Endothelial cell of umbilical vein (primary cell): ENCODE measurements at regions not wholly inside any gene's neighbourhood (a gene's known extent, or its start where the extent isn't known, plus 50 kb on each side); places are given as distances from the start of the nearest gene placed in this dataset.

ENCODE experiments used
- BruUV-seq: library from RNA; stranded (reverse); fragments of 400-500 nt; replicated peaks from 2 replicates; lab custom pipeline; 2021; lab: Mats Ljungman, UMichigan
- CTCF ChIA-PET: fragments of 300-600, 350-600 bp; sonication (Branson Sonifier 250); formaldehyde crosslinking; loops from one replicate; lab custom pipeline; 2021; ENCODE audit warnings: antibody characterized with exemption, inconsistent platforms; lab: Charles Lee
- POLR2A ChIA-PET: fragments of 300-600, 350-600 bp; sonication (Branson Sonifier 250); formaldehyde crosslinking; loops from one replicate; lab custom pipeline; 2021; ENCODE audit warnings: antibody characterized with exemption, inconsistent platforms; lab: Charles Lee
- DNase-seq: peaks from one replicate; pipeline ENCODE4 v3.0.0-alpha.2; 2011; ENCODE audit warnings: low read depth, low spot score
- FAIRE-seq: peaks from 2 replicates; lab custom pipeline; 2011; peaks lifted over from hg19 to GRCh38; lab: Jason Lieb, UNC
- H2AFZ ChIP-seq: 2 replicates; pipeline ENCODE4 v1.6.0; 2012; ENCODE audit warnings: low read depth, low read length, control low read depth, inconsistent platforms
- H3K27ac ChIP-seq: 2 replicates; pipeline ENCODE4 v1.5.1; 2011; ENCODE audit warnings: low read depth, mild to moderate bottlenecking, control low read depth, low read length, moderate library complexity; ENCODE audit not compliant: insufficient read depth
- H3K27me3 ChIP-seq, 2 experiments: 2 replicates each; pipeline versions ENCODE4 v1.6.0 to v1.6.1; 2011; ENCODE audit warnings: low read length in 2 of 2, mixed read lengths in 1 of 2; ENCODE audit not compliant: control insufficient read depth in 2 of 2, insufficient read depth in 2 of 2
- H3K36me3 ChIP-seq, 2 experiments: 2 replicates in 1 of 2; 3 replicates in 1 of 2; pipeline ENCODE4 v1.5.1; 2011; ENCODE audit warnings: low read length in 2 of 2, mild to moderate bottlenecking in 1 of 2, moderate library complexity in 1 of 2; ENCODE audit not compliant: control insufficient read depth in 2 of 2, insufficient read depth in 2 of 2; ENCODE audit errors: extremely low read depth in 1 of 2
- H3K4me1 ChIP-seq: 3 replicates; pipeline ENCODE4 v1.5.1; 2011; ENCODE audit warnings: mild to moderate bottlenecking, low read length; ENCODE audit not compliant: control insufficient read depth, insufficient read depth; ENCODE audit errors: extremely low read depth
- H3K4me2 ChIP-seq: 2 replicates; pipeline ENCODE4 v1.6.1; 2011; ENCODE audit warnings: low read length, control low read depth, mixed read lengths; ENCODE audit not compliant: insufficient read depth
- H3K4me3 ChIP-seq, 3 experiments: fragments of 200-600 bp in 1 of 3; sonication (generic), shearing (Covaris generic) in 1 of 3; replicated peaks in 1 of 3; 2 replicates each; pipeline ENCODE4 v1.5.1; 2011 to 2016; ENCODE audit warnings: control low read depth in 3 of 3, low read length in 3 of 3, mild to moderate bottlenecking in 2 of 3, inconsistent platforms in 1 of 3, low read depth in 1 of 3, moderate library complexity in 1 of 3; ENCODE audit not compliant: insufficient read depth in 1 of 3
- H3K79me2 ChIP-seq: 2 replicates; pipeline ENCODE4 v1.6.0; 2012; ENCODE audit warnings: low read length, inconsistent platforms; ENCODE audit not compliant: control insufficient read depth, insufficient read depth
- H3K9ac ChIP-seq: replicated peaks from 2 replicates; pipeline ENCODE3; 2011; ENCODE audit warnings: low read length, control low read depth; ENCODE audit not compliant: insufficient read depth; ENCODE audit errors: extremely low read depth
- H3K9me1 ChIP-seq: replicated peaks from 3 replicates; pipeline ENCODE4 v1.6.0; 2011; ENCODE audit warnings: mild to moderate bottlenecking, low read length; ENCODE audit not compliant: control insufficient read depth, insufficient read depth; ENCODE audit errors: extremely low read depth
- H3K9me3 ChIP-seq: replicated peaks from 2 replicates; pipeline ENCODE4 v1.5.1; 2012; ENCODE audit warnings: low read length, inconsistent platforms; ENCODE audit not compliant: control insufficient read depth, insufficient read depth
- H4K20me1 ChIP-seq: replicated peaks from 2 replicates; pipeline ENCODE3; 2011; ENCODE audit warnings: mild to moderate bottlenecking, low read length; ENCODE audit not compliant: control insufficient read depth, insufficient read depth; ENCODE audit errors: extremely low read depth
- EZH2 ChIP-seq: IDR thresholded peaks from 2 replicates; pipeline ENCODE4 v1.6.1; 2012; ENCODE audit warnings: borderline replicate concordance, low read depth, mild to moderate bottlenecking, moderate library complexity, low read length, inconsistent platforms; ENCODE audit not compliant: severe bottlenecking
- FOS ChIP-seq: IDR thresholded peaks from 2 replicates; pipeline ENCODE4 v1.6.1; 2011; ENCODE audit warnings: mild to moderate bottlenecking, low read length, moderate library complexity, borderline replicate concordance; ENCODE audit not compliant: insufficient read depth
- GATA2 ChIP-seq: IDR thresholded peaks from 2 replicates; pipeline ENCODE4 v1.7.0; 2011; ENCODE audit warnings: low read depth, mild to moderate bottlenecking, moderate library complexity, mixed read lengths, low read length; ENCODE audit not compliant: insufficient read length, insufficient read depth
- JUN ChIP-seq: IDR thresholded peaks from 2 replicates; pipeline ENCODE4 v1.6.1; 2011; ENCODE audit warnings: borderline replicate concordance, low read depth; ENCODE audit not compliant: insufficient read length, insufficient read depth
- MYC ChIP-seq: IDR thresholded peaks from one replicate; pipeline ENCODE4 v1.6.1; 2011; ENCODE audit warnings: mild to moderate bottlenecking, low read depth, low read length
- POLR2AphosphoS5 ChIP-seq: IDR thresholded peaks from 2 replicates; pipeline ENCODE4 v1.6.1; 2012; ENCODE audit warnings: low read depth, mild to moderate bottlenecking, control low read depth, low read length, moderate library complexity; ENCODE audit not compliant: insufficient read depth
- dilution Hi-C: fragments of 300-500 bp; cut with MboI; formaldehyde crosslinking; loops from one replicate; pipeline ENCODE4 v1.15.0; 2019; ENCODE audit warnings: low sequenced_read_pairs; ENCODE audit not compliant: extremely low pct_ligation_motif_present
- intact Hi-C: fragments of 100-400 bp; cut with micrococcal nuclease; formaldehyde crosslinking; loops from one replicate; pipeline ENCODE4 v1.10.0; 2022
- TF ChIP-seq, protein P1 (sequence below): IDR thresholded peaks from 2 replicates; pipeline ENCODE4 v1.6.1; 2011; ENCODE audit not compliant: insufficient read depth, insufficient read length
- TF ChIP-seq, protein P2 (sequence below), 2 donors: IDR thresholded peaks; 1 replicate in 1 of 2; 2 replicates in 1 of 2; pipeline ENCODE4 v1.5.1; 2011; ENCODE audit warnings: low read length in 2 of 2, mild to moderate bottlenecking in 2 of 2, moderate library complexity in 2 of 2, control low read depth in 1 of 2, inconsistent platforms in 1 of 2, low read depth in 1 of 2; ENCODE audit not compliant: insufficient read depth in 1 of 2; ENCODE audit errors: extremely low read depth in 1 of 2

- CTCF ChIA-PET: interaction anchor here (1.4 to 1.5 kb wide), 2 partner anchors 42 to 118 kb away, joined by 5 to 6 read pairs; no protein-coding TSS in a partner anchor
- dilution Hi-C loops: no loop called here
Observed at GRCh38 chr1:43031316-43032203, 72.9 kb upstream of the SLC2A1 start.

More at GRCh38 chr1:43031316-43032203, 72.9 kb upstream of the SLC2A1 start:
- Histone ChIP-seq H3K27me3 (peaks cover 0 to 2% of the 10 kb centered on the region in 2 experiments), H3K4me1 (no peaks in the 10 kb centered on the region), H3K36me3 (no peaks in the 10 kb centered on the region), H3K27ac (no peak overlapping the region), H3K9ac (no peak overlapping the region), H2AFZ (no peak overlapping the region), H3K79me2 (no peaks in the 10 kb centered on the region), H3K4me2 (no peak overlapping the region), H4K20me1 (no peaks in the 10 kb centered on the region), H3K4me3 (no peak overlapping the region), H3K9me1 (no peaks in the 10 kb centered on the region), H3K9me3 (no peaks in the 10 kb centered on the region)
- POLR2A ChIA-PET: interaction anchor here (0.6 kb wide), 1 partner anchor 60 kb away, joined by 5 read pairs; no protein-coding TSS in a partner anchor
- DNase-seq (no peak), FAIRE-seq (no peak)
- TF ChIP-seq, protein P1, sequence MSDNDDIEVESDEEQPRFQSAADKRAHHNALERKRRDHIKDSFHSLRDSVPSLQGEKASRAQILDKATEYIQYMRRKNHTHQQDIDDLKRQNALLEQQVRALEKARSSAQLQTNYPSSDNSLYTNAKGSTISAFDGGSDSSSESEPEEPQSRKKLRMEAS: no peak
- TF ChIP-seq, protein P2, sequence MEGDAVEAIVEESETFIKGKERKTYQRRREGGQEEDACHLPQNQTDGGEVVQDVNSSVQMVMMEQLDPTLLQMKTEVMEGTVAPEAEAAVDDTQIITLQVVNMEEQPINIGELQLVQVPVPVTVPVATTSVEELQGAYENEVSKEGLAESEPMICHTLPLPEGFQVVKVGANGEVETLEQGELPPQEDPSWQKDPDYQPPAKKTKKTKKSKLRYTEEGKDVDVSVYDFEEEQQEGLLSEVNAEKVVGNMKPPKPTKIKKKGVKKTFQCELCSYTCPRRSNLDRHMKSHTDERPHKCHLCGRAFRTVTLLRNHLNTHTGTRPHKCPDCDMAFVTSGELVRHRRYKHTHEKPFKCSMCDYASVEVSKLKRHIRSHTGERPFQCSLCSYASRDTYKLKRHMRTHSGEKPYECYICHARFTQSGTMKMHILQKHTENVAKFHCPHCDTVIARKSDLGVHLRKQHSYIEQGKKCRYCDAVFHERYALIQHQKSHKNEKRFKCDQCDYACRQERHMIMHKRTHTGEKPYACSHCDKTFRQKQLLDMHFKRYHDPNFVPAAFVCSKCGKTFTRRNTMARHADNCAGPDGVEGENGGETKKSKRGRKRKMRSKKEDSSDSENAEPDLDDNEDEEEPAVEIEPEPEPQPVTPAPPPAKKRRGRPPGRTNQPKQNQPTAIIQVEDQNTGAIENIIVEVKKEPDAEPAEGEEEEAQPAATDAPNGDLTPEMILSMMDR (IDR thresholded peaks at IDR 0.05; ENCODE audit: extremely low read depth in 1 of 2, insufficient read depth in 1 of 2, low read depth in 1 of 2, low read length in 2 of 2): no peak
- TF ChIP-seq EZH2 (no peak), FOS (no peak), GATA2 (no peak), POLR2AphosphoS5 (no peak), MYC (no peak), JUN (no peak)
- no TSS peak for BruUV-seq
- intact Hi-C loops: no loop called here
